NT2/D1 (cell line): ENCODE measurements at regions not wholly inside any gene's neighbourhood (a gene's known extent, or its start where the extent isn't known, plus 50 kb on each side); places are given as distances from the start of the nearest gene placed in this dataset.
"Not testable (repeated sequence)": the region's sequence is repeated elsewhere in the genome, so short reads cannot be mapped to it uniquely, and the experiment has no call there.

ENCODE experiments used
- DNase-seq: peaks from one replicate; pipeline ENCODE4 v3.0.0-alpha.2; 2011; ENCODE audit warnings: low read depth, low spot score
- H3K27me3 ChIP-seq: 2 replicates; pipeline ENCODE4 v1.6.0; 2011; ENCODE audit warnings: mild to moderate bottlenecking; ENCODE audit not compliant: insufficient read length, insufficient read depth
- H3K36me3 ChIP-seq: 2 replicates; pipeline ENCODE4 v1.6.1; 2011; ENCODE audit warnings: mild to moderate bottlenecking, low read length, mixed read lengths; ENCODE audit not compliant: insufficient read depth, insufficient read length
- H3K4me1 ChIP-seq: 2 replicates; pipeline ENCODE4 v1.5.1; 2011; ENCODE audit not compliant: insufficient read depth, insufficient read length
- H3K4me3 ChIP-seq: 2 replicates; pipeline ENCODE4 v1.5.1; 2011; ENCODE audit warnings: low read depth; ENCODE audit not compliant: insufficient read length
- H3K9ac ChIP-seq: 2 replicates; pipeline ENCODE4 v1.6.0; 2011; ENCODE audit warnings: low read depth; ENCODE audit not compliant: insufficient read length
- H3K9me3 ChIP-seq: 2 replicates; pipeline ENCODE4 v1.5.1; 2011; ENCODE audit warnings: mild to moderate bottlenecking, low read length; ENCODE audit not compliant: insufficient read depth
- SUZ12 ChIP-seq: IDR thresholded peaks from 2 replicates; pipeline ENCODE4 v1.6.1; 2011; ENCODE audit not compliant: insufficient read length, insufficient read depth; ENCODE audit errors: extremely low read depth
- YY1 ChIP-seq: IDR thresholded peaks from 2 replicates; pipeline ENCODE4 v1.6.1; 2011; ENCODE audit not compliant: insufficient read length, insufficient read depth
- ZNF274 ChIP-seq: IDR thresholded peaks from 2 replicates; pipeline ENCODE4 v1.6.1; 2011; ENCODE audit warnings: mild to moderate bottlenecking, low read depth, low read length

DNA sequence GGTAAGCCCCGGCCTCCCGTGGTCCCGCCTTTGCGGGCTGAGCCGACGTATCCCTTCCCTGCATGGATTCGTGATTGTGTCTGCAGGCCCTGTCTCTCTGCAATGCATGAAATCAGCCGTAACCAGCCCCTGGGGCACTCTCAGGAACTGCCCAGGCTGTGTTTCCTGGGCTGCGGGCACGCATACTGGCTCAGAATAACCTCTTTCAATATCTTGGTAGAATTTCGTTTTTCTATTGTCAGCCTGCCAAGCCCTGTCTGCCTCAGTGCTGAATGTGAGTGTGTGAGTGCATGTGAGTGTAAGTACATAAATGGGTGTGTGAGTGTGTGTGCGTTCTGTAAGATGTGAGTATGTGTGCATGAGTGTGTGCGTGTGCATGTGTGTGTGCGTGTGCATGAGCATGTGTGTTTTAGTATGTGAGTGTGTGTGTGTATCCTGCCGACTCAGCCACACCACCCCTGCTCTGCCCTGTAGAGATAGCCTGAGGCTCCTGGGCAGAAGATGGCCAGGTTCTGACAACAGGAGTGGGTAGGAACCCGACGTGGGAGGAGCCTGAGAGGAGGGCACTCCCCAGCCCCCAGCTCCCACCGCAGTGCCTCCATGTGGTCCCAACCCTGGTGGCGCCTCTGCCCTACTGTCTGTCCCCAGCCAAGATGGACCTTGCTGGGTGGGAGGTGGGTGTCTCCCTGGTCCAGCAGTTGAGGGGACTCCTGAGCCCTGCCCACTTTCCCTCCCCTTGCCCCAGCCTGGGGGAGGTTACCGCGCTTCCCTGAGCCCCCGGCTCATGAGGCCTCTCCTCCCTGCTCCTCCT lies 268.8 kb downstream of the ADGRD1 start:
- no peak for DNase-seq
- H3K9me3 ChIP-seq, result no peaks in the 10 kb centered on the region; the same call in 1 of the 2 replicates
- TF ChIP-seq ZNF274 (no peak), YY1 (no peak), SUZ12 (no peak)
- peaks cover 25% of the 10 kb centered on the region for H3K4me1 ChIP-seq
- H3K36me3 ChIP-seq, result no peaks in the 10 kb centered on the region
- no peak overlapping the region for H3K4me3 ChIP-seq
- no peak overlapping the region for H3K9ac ChIP-seq
- H3K27me3 ChIP-seq, result no peaks in the 10 kb centered on the region

DNA sequence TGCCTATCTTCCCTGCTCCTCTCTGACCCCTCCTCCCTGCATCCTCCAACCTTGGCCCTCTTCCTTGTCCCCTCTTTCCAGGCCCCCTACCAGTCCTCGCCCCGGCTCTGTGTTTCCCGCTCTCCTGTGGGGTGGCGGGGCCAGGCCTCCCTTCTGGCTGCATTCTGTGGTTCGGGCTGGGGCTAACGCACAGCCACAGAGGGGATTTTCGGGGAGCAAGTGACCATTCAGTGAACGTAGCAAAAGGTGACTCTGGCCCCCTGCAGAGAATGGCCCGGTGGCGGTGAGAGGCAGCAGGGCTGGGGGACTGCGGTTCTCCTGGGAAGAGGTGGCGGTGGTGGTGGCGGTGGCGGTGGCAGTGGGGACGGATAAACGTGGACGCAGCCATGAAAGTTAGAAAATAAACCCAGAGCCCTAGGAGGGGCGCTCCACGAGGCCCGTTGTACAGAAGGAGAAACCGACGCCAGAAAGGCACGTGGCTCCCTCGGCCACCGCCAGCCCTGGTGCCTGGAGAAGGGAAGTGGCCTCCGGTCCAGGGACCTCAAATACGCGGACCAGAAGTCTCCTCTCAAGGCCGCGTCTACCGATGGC lies 269.6 kb downstream of the ADGRD1 start:
- Histone ChIP-seq H3K9ac (no peak overlapping the region), H3K4me1 (peaks cover 25% of the 10 kb centered on the region), H3K4me3 (no peak overlapping the region), H3K27me3 (no peaks in the 10 kb centered on the region), H3K9me3 (no peaks in the 10 kb centered on the region; the same call in 1 of the 2 replicates), H3K36me3 (no peaks in the 10 kb centered on the region)
- DNase-seq, result no peak
- no peak for TF ChIP-seq ZNF274
- TF ChIP-seq YY1, result no peak
- no peak for TF ChIP-seq SUZ12

DNA sequence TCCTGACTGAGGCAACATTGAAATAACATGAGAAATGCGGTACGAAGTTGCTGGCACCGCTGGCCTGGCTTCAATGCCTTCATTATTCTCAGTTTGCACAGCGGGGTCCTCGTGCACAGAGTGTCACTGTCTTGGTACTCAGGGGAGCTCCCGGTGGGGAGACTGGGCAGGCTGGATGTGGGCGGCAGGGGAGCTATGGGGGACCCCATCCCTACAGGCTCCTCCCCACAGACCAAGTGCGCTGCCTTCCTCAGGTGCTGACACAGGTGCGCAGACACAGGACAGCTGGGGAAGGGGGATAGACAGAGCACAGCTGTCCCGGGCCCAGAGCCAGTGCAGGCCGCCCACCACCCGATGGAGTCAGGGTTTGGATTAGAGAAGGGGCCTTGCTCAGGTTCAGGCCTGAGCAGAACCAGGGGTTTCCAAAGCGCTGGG lies 270.1 kb downstream of the ADGRD1 start:
- TF ChIP-seq YY1 (no peak), ZNF274 (no peak), SUZ12 (no peak)
- no peak overlapping the region for H3K4me3 ChIP-seq
- H3K9me3 ChIP-seq, result no peaks in the 10 kb centered on the region; the same call in 1 of the 2 replicates
- DNase-seq, result no peak
- H3K4me1 ChIP-seq, result peaks cover 23% of the 10 kb centered on the region
- no peaks in the 10 kb centered on the region for H3K36me3 ChIP-seq
- no peaks in the 10 kb centered on the region for H3K27me3 ChIP-seq
- H3K9ac ChIP-seq, result no peak overlapping the region

DNA sequence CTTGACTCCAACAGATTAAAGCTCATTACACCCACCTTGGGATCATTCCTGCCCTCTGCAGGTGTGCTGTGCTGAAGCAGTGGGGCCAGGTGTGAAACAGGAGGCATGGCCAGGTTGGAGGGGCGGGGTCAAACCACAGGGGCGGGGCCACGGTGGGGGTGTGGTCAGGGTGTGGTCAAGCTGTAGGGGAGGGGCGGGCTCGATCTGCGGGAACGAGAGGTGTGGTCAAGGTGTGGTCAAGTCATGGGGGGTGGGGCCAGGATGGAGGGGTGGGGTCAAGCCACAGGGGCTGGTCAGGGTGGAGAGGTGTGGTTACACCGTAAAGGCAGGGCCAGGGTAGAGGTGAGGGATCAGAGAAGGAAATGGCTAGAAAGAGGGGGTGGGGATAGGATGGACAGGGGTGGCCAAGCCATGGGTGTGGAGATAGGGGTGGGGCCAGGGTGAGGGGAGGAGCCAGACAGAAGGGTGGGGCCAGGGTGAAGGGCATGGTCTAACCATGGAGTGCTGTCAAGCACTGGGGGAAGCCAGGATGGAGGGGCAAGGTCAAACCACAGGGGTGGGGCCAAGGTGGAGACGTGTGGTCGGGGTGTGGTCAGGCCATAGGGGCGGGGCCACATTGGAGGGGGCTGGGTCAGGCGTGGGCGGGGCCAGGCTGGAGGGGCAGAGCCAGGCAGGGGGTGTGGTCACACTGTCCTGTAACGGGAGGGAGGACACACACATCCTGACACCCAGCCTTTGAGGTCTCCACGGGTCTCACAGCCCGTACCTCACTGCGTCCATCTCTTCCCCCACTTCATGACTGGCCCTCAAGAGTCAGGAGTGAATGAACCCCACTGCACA lies 270.7 kb downstream of the ADGRD1 start:
- peaks cover 17% of the 10 kb centered on the region for H3K4me1 ChIP-seq
- not testable (repeated sequence) for H3K9ac ChIP-seq, H3K4me3 ChIP-seq, H3K36me3 ChIP-seq, DNase-seq, H3K9me3 ChIP-seq, H3K27me3 ChIP-seq

DNA sequence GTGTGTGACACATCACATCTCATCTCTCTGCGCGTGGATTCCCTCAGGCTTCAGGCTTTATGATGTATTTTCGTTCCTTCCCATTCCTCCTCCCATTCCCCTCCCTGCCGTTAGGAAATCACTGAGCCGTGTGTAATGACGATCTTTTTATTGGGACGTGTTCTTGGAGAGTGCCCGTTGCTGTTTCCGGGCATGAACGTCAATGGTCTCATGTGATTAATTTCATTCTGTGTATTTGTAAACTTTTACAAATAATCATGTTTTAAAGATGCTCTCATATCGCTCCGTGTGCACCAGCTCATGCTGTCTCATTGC lies 271.3 kb downstream of the ADGRD1 start:
- peaks cover 13% of the 10 kb centered on the region for H3K4me1 ChIP-seq
- H3K4me3 ChIP-seq, DNase-seq, H3K9me3 ChIP-seq, H3K27me3 ChIP-seq, H3K9ac ChIP-seq, H3K36me3 ChIP-seq: not testable (repeated sequence)

DNA sequence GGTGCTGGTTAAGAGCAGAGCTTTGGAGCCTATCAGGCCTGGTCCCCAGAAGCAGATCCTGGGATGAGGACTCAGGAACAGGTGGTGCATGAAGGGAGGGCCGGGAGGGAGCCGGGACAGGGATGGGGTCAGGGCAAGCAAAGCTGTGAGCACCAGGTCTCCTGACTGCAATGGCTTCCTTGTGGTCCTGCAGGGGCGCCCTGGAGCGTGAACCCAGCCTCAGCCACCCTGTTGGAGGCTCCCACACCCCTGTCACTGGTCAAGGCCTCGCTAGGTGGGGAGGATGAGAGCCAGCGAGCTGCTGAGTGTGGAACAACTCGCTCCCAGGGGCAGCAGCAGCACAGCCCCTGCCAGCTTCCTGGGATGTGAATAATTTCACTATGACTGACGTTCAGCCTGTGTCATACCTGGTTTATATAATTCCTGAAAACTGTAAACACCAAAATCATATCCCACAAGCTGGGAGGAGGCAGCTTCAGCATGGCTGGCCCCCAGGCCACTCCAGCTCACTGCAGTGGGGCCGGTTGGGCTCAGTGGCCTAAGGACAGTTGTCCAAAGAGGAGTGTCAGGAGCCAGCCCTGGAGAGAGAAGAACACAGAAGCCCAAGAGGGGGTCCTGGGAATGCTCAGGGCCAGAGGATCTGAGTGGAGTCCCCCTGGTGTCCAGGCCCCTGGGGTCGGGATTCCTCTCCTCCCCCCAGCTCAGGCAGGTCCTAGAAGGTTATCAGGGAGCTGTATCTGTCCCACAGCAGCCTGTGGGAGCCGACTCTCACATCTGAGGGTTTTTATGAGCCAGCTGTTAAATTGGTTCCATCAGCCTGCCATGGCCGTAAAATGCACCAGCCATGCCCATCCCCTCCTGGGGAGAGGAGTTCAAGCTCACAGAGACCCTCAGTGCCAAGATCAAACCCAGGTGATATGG lies 272.9 kb downstream of the ADGRD1 start:
- H3K27me3 ChIP-seq, result no peaks in the 10 kb centered on the region
- no peak overlapping the region for H3K9ac ChIP-seq
- DNase-seq, result no peak
- H3K4me1 ChIP-seq, result peaks cover 17% of the 10 kb centered on the region
- H3K9me3 ChIP-seq, result no peaks in the 10 kb centered on the region; the same call in 1 of the 2 replicates
- no peaks in the 10 kb centered on the region for H3K36me3 ChIP-seq
- H3K4me3 ChIP-seq, result no peak overlapping the region
- TF ChIP-seq ZNF274, result no peak
- TF ChIP-seq SUZ12, result no peak
- TF ChIP-seq YY1, result no peak

DNA sequence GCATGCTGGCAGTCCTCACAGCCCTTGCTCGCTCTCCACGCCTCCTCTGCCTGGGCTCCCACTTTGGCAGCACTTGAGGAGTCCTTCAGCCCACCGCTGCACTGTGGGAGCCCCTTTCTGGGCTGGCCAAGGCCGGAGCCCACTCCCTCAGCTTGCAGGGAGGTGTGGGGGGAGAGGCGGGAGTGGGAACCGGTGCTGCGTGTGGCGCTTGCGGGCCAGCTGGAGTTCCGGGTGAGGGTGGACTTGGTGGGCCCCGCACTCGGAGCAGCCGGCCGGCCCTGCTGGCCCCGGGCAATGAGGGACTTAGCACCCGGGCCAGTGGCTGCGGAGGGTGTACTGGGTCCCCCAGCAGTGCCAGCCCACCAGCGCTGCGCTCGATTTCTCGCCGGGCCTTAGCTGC lies 273.9 kb downstream of the ADGRD1 start:
- H3K27me3 ChIP-seq, DNase-seq, H3K9me3 ChIP-seq, H3K9ac ChIP-seq, H3K4me3 ChIP-seq, H3K36me3 ChIP-seq: not testable (repeated sequence)
- peaks cover 12% of the 10 kb centered on the region for H3K4me1 ChIP-seq

DNA sequence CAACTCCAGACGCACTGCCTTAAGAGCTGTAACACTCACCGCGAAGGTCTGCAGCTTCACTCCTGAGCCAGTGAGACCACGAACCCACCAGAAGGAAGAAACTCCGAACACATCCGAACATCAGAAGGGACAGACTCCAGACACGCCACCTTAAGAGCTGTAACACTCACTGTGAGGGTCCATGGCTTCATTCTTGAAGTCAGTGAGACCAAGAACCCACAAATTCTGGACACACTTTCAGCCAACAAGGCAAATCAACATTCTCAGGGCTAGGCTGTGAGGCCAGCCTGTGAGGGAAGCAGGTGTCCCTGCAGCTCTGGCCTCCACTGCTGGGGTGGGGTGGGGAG lies 275.3 kb downstream of the ADGRD1 start:
- not testable (repeated sequence) for DNase-seq, H3K9ac ChIP-seq, H3K36me3 ChIP-seq, H3K27me3 ChIP-seq, H3K9me3 ChIP-seq, H3K4me1 ChIP-seq, H3K4me3 ChIP-seq
